GM19023 (cell line): ENCODE measurements at regions not wholly inside any gene's neighbourhood (a gene's known extent, or its start where the extent isn't known, plus 50 kb on each side); places are given as distances from the start of the nearest gene placed in this dataset.
"Not testable (repeated sequence)": the region's sequence is repeated elsewhere in the genome, so short reads cannot be mapped to it uniquely, and the experiment has no call there.

Experiments
- ATAC-seq: cut with Tn5 transposase; IDR thresholded peaks from one replicate; pipeline ENCODE4 v1.9.1; 2021; ENCODE audit warnings: mild to moderate bottlenecking, moderate library complexity; ENCODE audit not compliant: unreplicated experiment

- ATAC-seq: no peak
These were observed 626.1 kb upstream of the ID4 start for GRCh38 chr6:19210849-19211590.

DNA sequence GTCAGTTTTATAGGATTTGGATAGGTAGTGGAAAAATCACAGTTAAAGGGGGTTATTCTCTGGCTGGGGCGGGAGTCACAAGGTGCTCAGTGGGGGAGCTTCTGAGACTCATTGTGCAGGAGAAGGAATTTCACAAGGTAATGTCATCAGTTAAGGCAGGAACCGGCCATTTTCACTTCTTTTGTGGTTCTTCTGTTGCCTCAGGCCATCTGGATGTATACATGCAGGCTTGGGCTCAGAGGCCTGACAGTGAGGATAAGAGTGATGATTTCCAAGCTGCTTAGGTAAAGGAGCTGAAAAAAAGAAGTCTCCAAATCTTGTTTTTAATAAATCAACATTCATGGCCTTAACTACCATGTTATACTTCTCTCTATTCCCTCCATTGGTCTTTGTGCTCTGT lies 622.9 kb upstream of the ID4 start:
- ATAC-seq: no peak

- ATAC-seq: no peak
These were observed 617.2 kb upstream of the ID4 start for GRCh38 chr6:19219931-19220330.

GRCh38 chr6:19231878-19232561 lies 605.1 kb upstream of the ID4 start:
- no peak for ATAC-seq

- no peak for ATAC-seq
These were observed 591.5 kb upstream of the ID4 start for GRCh38 chr6:19245656-19246055.

DNA sequence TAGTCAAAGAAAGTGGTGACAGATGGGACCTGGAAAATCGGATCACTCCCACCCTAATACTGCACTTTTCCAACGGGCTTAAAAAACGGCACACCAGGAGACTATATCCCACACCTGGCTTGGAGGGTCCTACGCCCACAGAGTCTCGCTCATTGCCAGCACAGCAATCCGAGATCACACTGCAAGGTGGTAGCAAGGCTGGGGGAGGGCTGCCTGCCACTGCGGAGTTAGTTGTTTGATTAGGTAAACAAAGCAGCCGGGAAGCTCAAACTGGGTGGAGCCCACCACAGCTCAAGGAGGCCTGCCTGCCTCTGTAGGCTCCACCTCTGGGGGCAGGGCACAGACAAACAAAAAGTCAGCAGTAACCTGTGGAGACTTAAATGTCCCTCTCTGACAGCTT lies 590.0 kb upstream of the ID4 start:
- not testable (repeated sequence) for ATAC-seq

- not testable (repeated sequence) for ATAC-seq
These were observed 581.0 kb upstream of the ID4 start for GRCh38 chr6:19256123-19256522.

DNA sequence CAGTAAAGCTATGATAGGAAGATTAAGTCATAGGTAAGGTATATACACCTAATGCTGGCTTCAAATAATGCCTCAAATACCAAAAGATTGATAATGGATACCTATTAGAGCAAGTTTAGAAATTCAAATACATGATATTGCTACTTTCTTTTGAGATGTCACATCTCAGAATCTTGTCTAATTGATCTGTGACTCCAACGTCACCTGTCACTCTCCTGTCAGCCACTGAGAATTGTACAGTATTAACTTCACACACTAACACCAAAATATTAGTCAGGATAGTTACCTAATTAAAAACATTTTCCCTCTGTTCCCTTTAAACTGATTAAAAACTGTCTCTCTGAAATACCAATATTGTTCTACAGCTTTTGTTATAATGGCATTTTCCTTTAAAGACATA lies 575.5 kb upstream of the ID4 start:
- ATAC-seq: no peak

DNA sequence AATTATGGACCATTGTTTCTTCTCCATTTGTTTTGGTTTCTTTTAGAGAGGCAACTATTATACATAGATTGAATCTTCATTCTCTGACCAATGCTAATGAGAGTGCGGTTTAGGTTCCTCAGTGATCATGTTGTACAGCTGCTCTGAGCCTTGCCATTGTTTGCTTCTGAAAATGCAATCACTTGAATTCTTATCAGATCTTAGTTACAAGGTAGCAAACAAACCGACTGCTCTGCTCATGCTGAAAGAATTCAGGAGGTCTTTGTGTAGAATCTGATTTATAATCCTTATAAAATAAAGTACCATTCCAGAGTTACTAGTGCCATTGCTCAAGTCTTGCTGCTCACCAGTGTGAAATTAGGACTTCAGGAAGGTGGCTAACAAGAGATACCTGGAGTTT lies 569.1 kb upstream of the ID4 start:
- no peak for ATAC-seq

GRCh38 chr6:19268718-19269117 lies 568.5 kb upstream of the ID4 start:
- ATAC-seq: no peak

- no peak for ATAC-seq
These were observed 567.8 kb upstream of the ID4 start for GRCh38 chr6:19269341-19269898.

- ATAC-seq: no peak
These were observed 566.6 kb upstream of the ID4 start for GRCh38 chr6:19270616-19271015.

DNA sequence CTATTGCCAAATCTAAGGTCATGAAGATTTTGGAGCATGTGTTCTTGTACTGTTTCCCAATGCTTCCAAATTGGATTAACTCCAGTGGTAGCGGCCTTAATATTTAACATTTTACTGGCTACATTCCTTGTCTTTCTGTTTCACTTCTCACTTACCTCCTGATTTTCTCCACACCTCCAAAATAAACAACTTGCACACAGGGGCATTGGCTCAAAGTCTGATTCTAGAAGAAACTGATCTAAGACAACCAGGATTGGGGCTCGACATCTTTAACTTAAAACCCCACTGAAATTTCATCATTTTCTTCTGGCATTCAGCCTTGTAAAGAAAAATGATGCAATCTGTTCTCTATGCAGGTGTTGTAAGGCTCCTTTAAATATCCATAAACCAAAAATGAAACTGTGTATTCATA lies 557.9 kb upstream of the ID4 start:
- ATAC-seq: no peak

DNA sequence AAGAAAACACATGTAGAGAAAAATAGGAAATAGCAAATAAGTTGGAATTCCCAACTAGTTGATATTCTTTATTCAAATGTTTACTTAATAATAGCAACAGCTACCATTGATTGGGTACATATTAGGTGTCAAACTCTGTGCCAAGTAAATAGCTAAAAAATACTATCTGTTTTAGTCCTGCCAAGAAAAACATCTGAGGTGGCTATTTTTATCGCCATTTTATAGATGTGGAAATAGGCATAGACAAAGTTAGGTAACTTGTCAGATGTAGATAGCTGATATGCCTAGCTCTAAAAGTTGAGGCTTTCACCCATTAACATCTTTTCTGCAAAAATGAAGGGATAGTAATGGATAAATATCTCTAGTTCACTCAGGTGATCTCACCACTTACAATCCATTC lies 549.2 kb upstream of the ID4 start:
- ATAC-seq: no peak

DNA sequence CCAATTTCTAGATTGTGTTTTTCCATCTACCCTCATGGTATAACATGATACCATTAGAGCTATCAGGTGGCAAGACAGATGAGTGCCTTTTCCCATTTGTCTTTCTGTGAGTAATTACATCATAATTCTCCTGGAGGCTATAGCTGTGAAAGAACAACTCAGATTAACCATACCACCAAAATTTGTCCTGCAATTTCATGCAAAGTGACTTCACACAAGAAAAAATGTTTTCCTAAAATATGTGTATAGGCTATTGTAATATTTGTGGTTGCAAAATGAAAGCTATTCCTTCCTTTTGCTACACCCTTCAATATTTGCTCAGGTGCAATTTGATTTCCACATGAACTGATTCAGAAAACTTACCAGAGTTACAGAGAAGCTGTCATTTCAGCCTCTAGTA lies 547.7 kb upstream of the ID4 start:
- ATAC-seq: no peak

DNA sequence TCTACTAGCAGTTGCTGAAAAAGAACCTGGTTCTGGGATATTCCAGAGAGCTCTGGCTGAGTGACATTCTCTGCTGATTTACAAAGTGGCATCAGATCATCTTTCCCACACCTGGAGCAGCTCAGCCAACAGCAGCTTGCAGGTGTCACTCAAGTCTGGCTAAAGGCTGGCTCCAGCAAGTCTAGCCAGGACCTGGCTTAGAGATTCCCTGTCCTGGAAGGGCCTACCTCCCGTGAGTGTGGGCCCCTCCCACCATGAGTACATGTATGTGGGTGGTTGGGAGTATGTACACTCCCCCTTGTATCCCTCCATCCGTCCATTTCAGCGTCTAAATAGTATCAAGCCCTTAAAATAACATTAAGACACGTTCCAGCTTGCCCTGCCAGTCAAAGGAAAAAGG lies 539.3 kb upstream of the ID4 start:
- ATAC-seq: no peak

- no peak for ATAC-seq
These were observed 538.7 kb upstream of the ID4 start for GRCh38 chr6:19298421-19298820.

GRCh38 chr6:19299129-19299528 lies 538.0 kb upstream of the ID4 start:
- ATAC-seq: no peak

DNA sequence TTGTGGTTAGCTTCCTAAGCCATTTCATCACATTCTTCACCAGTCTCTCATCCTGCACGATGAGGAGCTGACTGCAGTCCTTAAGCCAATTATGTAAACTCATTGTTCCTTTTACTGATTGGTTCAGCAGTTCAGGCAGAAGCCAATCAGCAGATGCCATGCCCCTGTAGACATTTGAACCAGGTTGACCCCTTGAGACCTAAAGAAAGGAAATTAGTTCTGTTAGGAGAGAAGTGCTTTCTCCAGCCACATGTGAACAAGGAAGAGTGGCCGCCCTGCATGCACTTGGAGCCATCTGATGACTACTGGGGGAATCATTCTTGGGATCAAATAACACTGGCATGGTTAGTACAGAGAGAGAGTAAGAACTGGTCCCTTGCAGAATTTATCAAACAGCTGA lies 535.2 kb upstream of the ID4 start:
- no peak for ATAC-seq

GRCh38 chr6:19303383-19303782 lies 533.8 kb upstream of the ID4 start:
- no peak for ATAC-seq

- no peak for ATAC-seq
These were observed 527.5 kb upstream of the ID4 start for GRCh38 chr6:19309661-19310060.

- no peak for ATAC-seq
These were observed 525.4 kb upstream of the ID4 start for GRCh38 chr6:19311786-19312185.
